HG02970 (cell line): ENCODE measurements at regions not wholly inside any gene's neighbourhood (a gene's known extent, or its start where the extent isn't known, plus 50 kb on each side); places are given as distances from the start of the nearest gene placed in this dataset.
"Not testable (repeated sequence)": the region's sequence is repeated elsewhere in the genome, so short reads cannot be mapped to it uniquely, and the experiment has no call there.

Source experiments
- ATAC-seq: cut with Tn5 transposase; IDR thresholded peaks from one replicate; pipeline ENCODE4 v1.9.1; 2021; ENCODE audit warnings: mild to moderate bottlenecking, moderate library complexity, moderate number of reproducible peaks; ENCODE audit not compliant: unreplicated experiment, low FRiP score

DNA sequence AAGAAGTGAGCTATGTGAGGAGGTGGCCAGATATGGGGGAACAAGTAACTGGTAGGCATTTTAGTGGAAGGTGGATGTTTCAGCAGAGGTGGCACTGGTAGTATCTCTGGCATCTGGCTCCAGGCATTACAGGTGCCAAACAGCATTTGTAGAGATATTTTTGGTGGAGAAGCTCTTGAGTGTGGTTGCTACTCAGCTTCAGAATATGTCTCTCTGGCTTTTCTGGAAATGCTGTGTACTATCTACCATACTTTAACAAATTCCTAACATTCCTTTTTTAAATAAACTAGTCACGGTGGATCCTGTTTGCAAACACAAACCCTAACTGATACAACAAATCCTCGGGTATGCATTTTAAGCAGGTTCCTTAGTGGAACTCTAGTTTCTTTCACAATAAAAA, 128.0 kb downstream of the BARX2 start:
- ATAC-seq: no peak

- ATAC-seq: no peak
These were observed 129.6 kb downstream of the BARX2 start for GRCh38 chr11:129505266-129505665.

DNA sequence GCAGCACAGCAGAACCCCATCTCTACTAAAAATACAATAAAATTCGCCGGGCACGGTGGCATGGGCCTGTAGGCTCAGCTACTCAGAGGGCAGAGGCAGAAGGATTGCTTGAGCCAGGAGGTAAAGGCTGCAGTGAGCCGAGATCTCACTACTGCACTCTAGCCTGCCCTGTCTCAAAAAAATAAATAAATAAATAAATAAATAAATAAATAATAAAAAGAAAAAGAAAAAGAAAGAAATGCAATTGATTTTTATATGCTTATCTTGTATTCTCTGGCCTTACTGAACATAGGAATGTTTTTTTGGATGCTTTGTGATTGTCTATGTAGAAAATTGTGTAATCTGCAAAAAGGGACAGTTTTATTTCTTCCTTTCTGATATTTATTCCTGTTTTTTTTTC, 132.5 kb downstream of the BARX2 start:
- ATAC-seq: no peak

DNA sequence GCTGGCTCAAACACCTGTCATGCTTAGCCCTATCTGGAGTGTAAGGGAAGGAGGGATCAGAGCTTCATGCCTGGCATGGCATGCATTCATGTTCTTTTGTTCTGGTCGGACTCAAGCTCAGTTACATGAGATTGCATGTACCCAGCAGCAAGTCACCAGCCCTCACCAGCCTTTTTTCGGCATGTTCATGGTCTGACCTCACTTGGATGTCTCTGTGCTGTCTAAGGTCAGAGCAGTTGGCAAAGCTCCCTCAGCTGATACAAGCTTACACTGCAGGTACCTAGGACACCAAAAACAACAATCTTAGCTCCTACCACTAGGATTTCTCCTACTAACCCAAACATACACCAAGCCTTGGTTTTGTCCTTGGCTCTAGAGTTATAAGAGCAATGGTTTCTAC, 152.6 kb downstream of the BARX2 start:
- no peak for ATAC-seq

DNA sequence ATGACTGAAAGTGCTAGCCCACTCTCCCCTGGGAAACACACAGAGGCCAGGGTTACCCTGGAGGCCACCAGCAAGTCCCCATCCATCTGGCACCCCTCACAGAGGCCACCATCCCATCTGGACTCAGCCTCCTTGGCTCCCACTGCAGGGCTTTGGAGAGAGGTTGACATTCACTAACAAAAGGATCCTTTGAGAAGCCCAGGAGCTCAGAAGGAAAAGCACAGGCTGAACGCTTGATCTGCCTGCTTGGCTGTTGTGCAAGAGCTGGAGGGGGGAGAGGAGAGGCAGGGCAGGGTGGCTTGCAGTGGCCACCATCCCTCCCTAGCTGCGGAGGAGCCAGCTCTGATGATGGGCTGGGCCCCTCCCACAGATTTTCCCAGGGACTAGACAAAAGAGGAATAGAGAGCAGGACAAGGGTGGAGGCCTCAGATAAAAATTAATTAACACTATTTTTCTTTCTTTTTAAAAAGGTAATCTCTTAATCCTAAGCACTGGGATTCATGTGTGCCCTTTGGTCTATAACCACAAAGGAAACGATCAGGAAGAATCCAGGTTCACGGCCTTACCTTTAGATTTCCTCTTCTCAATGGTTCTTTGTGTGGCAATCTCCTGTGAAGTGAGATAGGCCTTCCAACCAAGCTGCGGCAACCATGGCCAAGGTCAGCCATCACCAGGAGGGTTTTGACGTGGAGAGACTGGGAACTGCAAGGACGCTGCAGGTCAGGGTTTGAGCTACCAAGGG, 154.7 kb downstream of the BARX2 start:
- no peak for ATAC-seq

GRCh38 chr11:129533395-129533794, 157.7 kb downstream of the BARX2 start:
- ATAC-seq: no peak

DNA sequence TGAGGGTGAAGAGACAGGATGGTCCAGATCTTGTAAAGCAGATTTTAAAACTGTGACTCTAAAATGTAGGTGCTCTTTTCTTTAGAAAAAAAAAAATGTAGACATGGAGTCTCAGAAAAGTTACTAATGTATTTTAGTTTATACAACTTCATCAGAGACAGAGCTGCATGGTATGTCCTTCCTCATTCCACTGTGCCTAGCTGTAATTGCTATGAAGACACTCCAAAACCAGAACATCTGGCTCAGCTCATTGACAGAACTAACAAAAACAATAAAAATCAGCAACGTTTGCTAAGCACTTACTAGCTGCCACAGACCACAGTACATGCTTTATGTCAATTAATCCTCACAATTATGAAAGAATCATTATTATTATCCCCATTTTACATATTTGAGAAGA, 160.7 kb downstream of the BARX2 start:
- ATAC-seq: no peak

DNA sequence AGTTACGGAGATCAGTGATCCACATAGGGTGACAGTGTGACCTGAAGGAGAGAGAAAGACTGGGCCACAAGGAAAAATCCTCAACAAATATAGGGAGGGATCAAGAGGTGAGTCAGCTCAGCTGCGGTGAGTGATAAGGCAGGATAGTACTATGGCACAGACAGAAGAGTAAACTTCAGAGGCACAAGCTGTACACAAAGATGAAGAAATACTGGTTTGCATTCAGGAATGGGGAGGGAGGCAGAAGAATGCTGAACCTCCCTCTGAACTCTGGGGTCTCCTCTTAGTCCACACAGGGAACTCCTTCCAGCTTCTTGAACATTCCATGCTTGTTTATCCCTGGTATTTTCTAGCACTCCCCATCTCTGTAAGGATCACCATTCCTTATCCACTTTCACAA, 162.7 kb downstream of the BARX2 start:
- ATAC-seq: no peak

- ATAC-seq: no peak
These were observed 168.1 kb downstream of the BARX2 start for GRCh38 chr11:129543515-129544290.

DNA sequence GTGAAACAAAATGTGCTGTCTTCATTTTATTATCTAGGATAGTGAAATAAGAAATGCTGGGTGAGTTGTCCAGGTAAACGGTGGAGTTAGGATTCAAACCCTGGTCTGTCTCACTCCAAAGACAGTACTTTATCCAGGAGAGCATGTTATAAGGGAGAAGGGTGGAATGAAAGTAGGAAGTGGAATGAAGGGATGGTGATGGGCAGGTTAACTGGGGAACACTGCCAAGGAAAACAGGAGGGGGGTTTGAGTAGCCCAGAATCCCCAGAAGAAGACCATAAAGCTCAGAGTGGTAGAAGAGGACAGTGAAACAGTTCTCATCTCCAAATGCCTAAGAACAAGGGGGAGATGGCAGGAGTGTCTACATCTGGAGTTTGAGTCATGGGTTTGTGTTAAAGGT, 169.0 kb downstream of the BARX2 start:
- ATAC-seq: no peak

GRCh38 chr11:129546266-129546665, 170.6 kb downstream of the BARX2 start:
- ATAC-seq: no peak

DNA sequence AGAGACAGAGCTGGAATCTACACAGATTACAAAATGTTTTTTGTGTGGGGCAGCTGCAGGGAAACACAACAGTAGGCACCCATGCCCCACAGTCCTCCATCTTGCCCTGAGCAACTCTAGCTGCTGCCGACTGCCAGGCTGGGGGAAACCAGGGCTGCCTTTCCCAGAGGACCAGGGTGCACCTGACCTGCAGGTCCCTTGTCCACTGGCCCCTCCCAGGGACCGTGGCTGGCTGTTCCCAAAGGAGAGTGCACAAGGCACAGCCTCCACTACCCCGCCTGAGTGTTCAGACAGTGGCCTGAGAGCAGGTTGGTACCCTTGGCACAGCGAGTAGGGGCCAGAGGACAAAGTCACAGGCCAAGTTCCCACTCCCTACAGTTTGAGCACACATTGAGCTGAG, 181.8 kb downstream of the BARX2 start:
- ATAC-seq: no peak

DNA sequence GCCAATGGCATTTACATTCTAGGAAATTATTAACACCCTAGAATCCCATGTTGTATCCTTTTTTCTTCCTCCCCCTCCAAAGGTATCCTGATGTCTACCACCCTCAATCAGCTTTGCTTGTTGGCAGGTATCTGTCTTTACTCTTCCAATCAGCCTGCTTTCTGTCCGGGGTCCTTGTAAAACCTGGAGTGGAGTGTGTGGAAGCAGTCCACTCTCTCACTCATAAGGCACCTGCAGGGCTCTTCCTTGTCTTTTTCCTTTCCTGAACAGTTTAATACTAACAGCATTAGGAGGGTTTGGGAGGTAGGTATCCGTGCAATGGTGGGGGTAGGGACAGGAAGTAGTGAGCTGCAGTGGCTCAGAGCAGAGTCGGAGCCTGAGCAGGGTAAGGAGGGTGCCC, 193.4 kb downstream of the BARX2 start:
- no peak for ATAC-seq

GRCh38 chr11:129572667-129573066, 197.0 kb downstream of the BARX2 start:
- ATAC-seq: not testable (repeated sequence)

GRCh38 chr11:129573161-129573560, 197.5 kb downstream of the BARX2 start:
- no peak for ATAC-seq

- ATAC-seq: no peak
These were observed 198.8 kb downstream of the BARX2 start for GRCh38 chr11:129574431-129574830.

- ATAC-seq: no peak
These were observed 201.0 kb downstream of the BARX2 start for GRCh38 chr11:129576652-129577051.

GRCh38 chr11:129578006-129578405, 202.4 kb downstream of the BARX2 start:
- ATAC-seq: no peak

- no peak for ATAC-seq
These were observed 204.6 kb downstream of the BARX2 start for GRCh38 chr11:129580278-129580677.

GRCh38 chr11:129584316-129584715, 208.7 kb downstream of the BARX2 start:
- no peak for ATAC-seq

- no peak for ATAC-seq
These were observed 213.7 kb downstream of the BARX2 start for GRCh38 chr11:129589190-129589860.
